Uterus (tissue), 3 donors: ENCODE measurements at regions not wholly inside any gene's neighbourhood (a gene's known extent, or its start where the extent isn't known, plus 50 kb on each side); places are given as distances from the start of the nearest gene placed in this dataset.

Experiments used
- DNase-seq, 2 donors: peaks; one replicate each; pipeline ENCODE4 v3.0.0-alpha.2; 2019 to 2020
- H3K27ac ChIP-seq, 2 donors: fragments of 200-600 bp; sonication (generic); 1 replicate in 1 of 2; 2 replicates in 1 of 2; pipeline ENCODE4 v1.5.1; 2016 to 2018
- H3K27me3 ChIP-seq, 2 donors: fragments of 200-600 bp; sonication (generic); one replicate each; pipeline ENCODE4 v1.5.1; 2018 to 2019; ENCODE audit warnings: control low read depth in 1 of 2
- H3K36me3 ChIP-seq, 2 donors: fragments of 200-600 bp; sonication (generic); one replicate each; pipeline ENCODE4 v1.5.1; 2019; ENCODE audit warnings: control low read depth in 1 of 2
- H3K4me1 ChIP-seq, 2 donors: fragments of 200-600 bp; sonication (generic); one replicate each; pipeline ENCODE4 v1.5.1; 2018 to 2019; ENCODE audit warnings: control low read depth in 1 of 2
- H3K4me3 ChIP-seq, 2 donors: fragments of 200-600 bp; sonication (generic); 1 replicate in 1 of 2; 2 replicates in 1 of 2; pipeline ENCODE4 v1.5.1; 2018 to 2019; ENCODE audit warnings: mild to moderate bottlenecking in 1 of 2
- H3K9me3 ChIP-seq, 2 donors: fragments of 200-600 bp; sonication (generic); one replicate each; pipeline ENCODE4 v1.5.1; 2019; ENCODE audit warnings: control low read depth in 1 of 2
- POLR2A ChIP-seq, 2 donors: fragments of 450-650 bp; IDR thresholded peaks; one replicate each; pipeline ENCODE4 v1.6.1; 2016; ENCODE audit warnings: antibody characterized with exemption in 2 of 2, mild to moderate bottlenecking in 1 of 2, moderate library complexity in 1 of 2
- intact Hi-C: fragments of 100-400 bp; cut with DNase I; formaldehyde crosslinking; loops from one replicate; pipeline ENCODE4 v1.15.1; 2023; ENCODE audit warnings: low total_unique reads
- TF ChIP-seq, protein P1 (sequence below), 4 experiments: fragments of 200-600 bp in 2 of 4; fragments of 450-650 bp in 2 of 4; sonication (generic) in 2 of 4; IDR thresholded peaks; one replicate each; pipeline ENCODE4 v1.5.1; 2016 to 2019; ENCODE audit warnings: antibody characterized with exemption in 4 of 4, mild to moderate bottlenecking in 2 of 4, moderate library complexity in 1 of 4
- donor health status: DM: yes; HTN: yes; CAD: no.

DNA sequence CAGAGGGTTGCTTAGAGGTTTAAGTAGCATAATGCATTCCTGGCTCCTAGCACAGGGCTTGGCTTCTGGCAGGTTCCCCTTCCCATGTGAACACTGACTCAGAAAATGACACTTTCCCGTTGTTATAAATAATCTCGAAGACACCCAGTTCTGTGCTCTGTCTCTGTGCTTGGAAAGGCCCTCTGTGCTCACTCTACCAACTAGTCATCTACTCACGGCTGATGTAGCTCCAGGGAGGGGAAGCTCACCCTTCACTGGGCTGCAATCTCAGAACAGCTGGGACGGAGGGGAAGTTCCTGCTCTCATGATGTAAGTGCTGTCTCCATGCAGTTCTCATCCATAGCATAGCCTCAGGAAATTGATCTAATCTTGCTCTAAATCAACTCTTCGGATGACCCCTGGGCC lies 230.5 kb upstream of the ASIC2 start:
- H3K36me3 ChIP-seq = no peaks in the 10 kb centered on the region
- H3K27me3 ChIP-seq = no peaks in the 10 kb centered on the region
- TF ChIP-seq, protein P1, sequence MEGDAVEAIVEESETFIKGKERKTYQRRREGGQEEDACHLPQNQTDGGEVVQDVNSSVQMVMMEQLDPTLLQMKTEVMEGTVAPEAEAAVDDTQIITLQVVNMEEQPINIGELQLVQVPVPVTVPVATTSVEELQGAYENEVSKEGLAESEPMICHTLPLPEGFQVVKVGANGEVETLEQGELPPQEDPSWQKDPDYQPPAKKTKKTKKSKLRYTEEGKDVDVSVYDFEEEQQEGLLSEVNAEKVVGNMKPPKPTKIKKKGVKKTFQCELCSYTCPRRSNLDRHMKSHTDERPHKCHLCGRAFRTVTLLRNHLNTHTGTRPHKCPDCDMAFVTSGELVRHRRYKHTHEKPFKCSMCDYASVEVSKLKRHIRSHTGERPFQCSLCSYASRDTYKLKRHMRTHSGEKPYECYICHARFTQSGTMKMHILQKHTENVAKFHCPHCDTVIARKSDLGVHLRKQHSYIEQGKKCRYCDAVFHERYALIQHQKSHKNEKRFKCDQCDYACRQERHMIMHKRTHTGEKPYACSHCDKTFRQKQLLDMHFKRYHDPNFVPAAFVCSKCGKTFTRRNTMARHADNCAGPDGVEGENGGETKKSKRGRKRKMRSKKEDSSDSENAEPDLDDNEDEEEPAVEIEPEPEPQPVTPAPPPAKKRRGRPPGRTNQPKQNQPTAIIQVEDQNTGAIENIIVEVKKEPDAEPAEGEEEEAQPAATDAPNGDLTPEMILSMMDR (IDR thresholded peaks at IDR 0.05) = no peak
- TF ChIP-seq POLR2A (IDR thresholded peaks at IDR 0.05) = no peak
- H3K4me3 ChIP-seq = no peak overlapping the region
- H3K9me3 ChIP-seq = no peaks in the 10 kb centered on the region
- peak; percentile 44 to 58 for DNase-seq
- no peaks in the 10 kb centered on the region for H3K4me1 ChIP-seq
- peak overlapping the region; percentile 2 to 45 for H3K27ac ChIP-seq
- intact Hi-C loops = no loop called here

DNA sequence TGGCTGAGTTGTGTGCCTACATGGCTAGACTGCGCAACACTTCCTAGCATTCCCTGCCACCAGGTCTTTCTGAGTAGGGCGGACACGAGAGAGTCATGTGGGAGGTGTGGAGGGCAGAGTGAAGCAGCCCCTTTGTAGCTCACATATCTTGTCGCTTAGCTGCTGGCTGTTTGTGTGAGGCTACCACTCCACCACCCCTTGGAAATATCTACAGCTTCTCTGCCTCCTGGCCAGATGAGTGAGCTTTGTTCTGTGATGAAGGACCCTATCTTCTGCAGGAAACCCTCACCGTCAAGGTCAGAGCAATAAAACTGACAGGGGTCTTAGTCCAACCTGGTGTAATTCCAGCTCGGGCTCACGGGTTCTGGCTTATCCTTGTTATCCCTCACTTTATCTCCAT lies 232.1 kb upstream of the ASIC2 start:
- H3K9me3 ChIP-seq = no peaks in the 10 kb centered on the region
- DNase-seq = no peak
- H3K4me3 ChIP-seq = no peak overlapping the region
- TF ChIP-seq, protein P1 (IDR thresholded peaks at IDR 0.05) = no peak
- no peak for TF ChIP-seq POLR2A (IDR thresholded peaks at IDR 0.05)
- no peaks in the 10 kb centered on the region for H3K27me3 ChIP-seq
- no peaks in the 10 kb centered on the region for H3K4me1 ChIP-seq
- no peak overlapping the region for H3K27ac ChIP-seq
- intact Hi-C loops = no loop called here
- H3K36me3 ChIP-seq = no peaks in the 10 kb centered on the region

DNA sequence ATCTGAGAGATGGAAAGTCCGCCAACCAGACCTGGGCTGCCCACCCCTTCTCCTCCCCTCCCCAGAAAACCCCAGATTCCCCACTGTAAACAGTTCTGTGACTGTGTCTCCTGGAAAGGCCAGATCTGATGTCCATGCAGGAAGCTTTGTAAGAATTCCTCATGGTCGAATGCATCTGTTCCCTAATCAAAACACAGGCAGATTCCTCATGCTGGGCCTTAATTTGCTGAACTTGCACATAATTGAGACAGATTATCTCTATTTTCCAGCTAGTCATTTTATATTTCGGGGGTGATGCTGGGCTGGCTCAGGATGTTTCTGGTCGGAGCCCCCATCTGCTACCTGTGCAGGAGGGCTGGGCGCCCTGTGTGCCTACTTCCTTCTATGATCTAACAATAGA lies 233.6 kb upstream of the ASIC2 start:
- no peak for DNase-seq
- no peaks in the 10 kb centered on the region for H3K27me3 ChIP-seq
- H3K4me1 ChIP-seq = no peaks in the 10 kb centered on the region
- no peaks in the 10 kb centered on the region for H3K36me3 ChIP-seq
- H3K27ac ChIP-seq = no peak overlapping the region
- TF ChIP-seq, protein P1 (IDR thresholded peaks at IDR 0.05) = no peak
- TF ChIP-seq POLR2A (IDR thresholded peaks at IDR 0.05) = no peak
- intact Hi-C loops = no loop called here
- no peak overlapping the region for H3K4me3 ChIP-seq
- no peaks in the 10 kb centered on the region for H3K9me3 ChIP-seq

DNA sequence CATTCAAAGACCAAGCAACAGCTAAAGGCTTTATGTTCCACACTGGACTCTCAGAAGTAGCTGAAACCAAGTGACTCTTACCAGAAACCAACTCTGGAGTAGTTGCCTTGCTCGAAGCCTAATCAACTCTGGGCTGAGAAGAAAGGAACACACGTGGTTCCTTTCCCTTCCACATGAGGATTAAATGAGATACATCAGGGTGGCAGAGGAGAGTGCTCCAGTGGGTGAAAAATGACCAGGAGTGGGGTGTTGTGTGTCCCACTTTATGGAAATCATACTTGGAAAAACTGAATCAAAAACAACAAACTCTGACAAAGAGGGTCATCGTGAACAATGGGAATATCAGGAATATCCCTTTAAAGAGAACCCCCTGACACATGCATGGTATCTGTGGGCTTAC lies 234.2 kb upstream of the ASIC2 start:
- Histone ChIP-seq H3K27me3 (no peaks in the 10 kb centered on the region), H3K36me3 (no peaks in the 10 kb centered on the region), H3K4me3 (no peak overlapping the region), H3K9me3 (no peaks in the 10 kb centered on the region), H3K27ac (no peak overlapping the region), H3K4me1 (no peaks in the 10 kb centered on the region)
- intact Hi-C loops = no loop called here
- no peak for DNase-seq
- TF ChIP-seq, protein P1 (IDR thresholded peaks at IDR 0.05) = no peak
- no peak for TF ChIP-seq POLR2A (IDR thresholded peaks at IDR 0.05)

DNA sequence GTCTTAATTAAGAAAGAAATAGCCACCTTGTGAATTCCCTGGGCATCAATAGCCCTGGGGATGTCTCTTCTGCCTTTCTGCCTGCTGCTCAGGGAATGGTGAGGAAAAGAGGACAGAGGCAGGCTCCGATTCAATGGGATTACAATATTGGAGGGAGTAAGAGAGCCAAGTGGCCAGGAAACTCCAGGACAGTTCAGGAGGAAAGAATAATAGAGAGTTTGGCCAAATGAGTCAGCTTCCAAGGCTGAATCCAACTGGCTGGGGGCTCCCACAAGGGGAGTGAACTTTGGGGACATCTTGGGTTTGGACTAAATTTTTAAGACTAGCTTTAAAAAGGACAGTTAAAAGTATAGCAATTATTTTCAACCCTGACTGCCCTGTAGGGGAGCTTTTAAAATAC lies 235.8 kb upstream of the ASIC2 start:
- intact Hi-C loops = no loop called here
- no peak for DNase-seq
- H3K4me1 ChIP-seq = no peaks in the 10 kb centered on the region
- no peaks in the 10 kb centered on the region for H3K9me3 ChIP-seq
- no peak overlapping the region for H3K27ac ChIP-seq
- TF ChIP-seq POLR2A (IDR thresholded peaks at IDR 0.05) = no peak
- TF ChIP-seq, protein P1 (IDR thresholded peaks at IDR 0.05) = no peak
- no peaks in the 10 kb centered on the region for H3K27me3 ChIP-seq
- no peak overlapping the region for H3K4me3 ChIP-seq
- H3K36me3 ChIP-seq = no peaks in the 10 kb centered on the region
